Fibroblast of mammary gland (primary cell): ENCODE measurements at regions not wholly inside any gene's neighbourhood (a gene's known extent, or its start where the extent isn't known, plus 50 kb on each side); places are given as distances from the start of the nearest gene placed in this dataset.

Experiments used
- DNase-seq: peaks from one replicate; pipeline ENCODE4 v3.0.0-alpha.2; 2010; ENCODE audit warnings: low read depth
- H3K4me3 ChIP-seq: 2 replicates; pipeline ENCODE4 v1.5.1; 2011; ENCODE audit warnings: low read depth, mild to moderate bottlenecking, low read length, moderate library complexity; ENCODE audit not compliant: control insufficient read depth
- TF ChIP-seq, protein P1 (sequence below): conservative IDR thresholded peaks from 2 replicates; pipeline ENCODE4 v1.5.1; 2011; ENCODE audit warnings: low read depth, low read length, inconsistent platforms; ENCODE audit not compliant: control insufficient read depth, insufficient read depth

- H3K4me3 ChIP-seq: no peak overlapping the region
- no peak for DNase-seq
- TF ChIP-seq, protein P1, sequence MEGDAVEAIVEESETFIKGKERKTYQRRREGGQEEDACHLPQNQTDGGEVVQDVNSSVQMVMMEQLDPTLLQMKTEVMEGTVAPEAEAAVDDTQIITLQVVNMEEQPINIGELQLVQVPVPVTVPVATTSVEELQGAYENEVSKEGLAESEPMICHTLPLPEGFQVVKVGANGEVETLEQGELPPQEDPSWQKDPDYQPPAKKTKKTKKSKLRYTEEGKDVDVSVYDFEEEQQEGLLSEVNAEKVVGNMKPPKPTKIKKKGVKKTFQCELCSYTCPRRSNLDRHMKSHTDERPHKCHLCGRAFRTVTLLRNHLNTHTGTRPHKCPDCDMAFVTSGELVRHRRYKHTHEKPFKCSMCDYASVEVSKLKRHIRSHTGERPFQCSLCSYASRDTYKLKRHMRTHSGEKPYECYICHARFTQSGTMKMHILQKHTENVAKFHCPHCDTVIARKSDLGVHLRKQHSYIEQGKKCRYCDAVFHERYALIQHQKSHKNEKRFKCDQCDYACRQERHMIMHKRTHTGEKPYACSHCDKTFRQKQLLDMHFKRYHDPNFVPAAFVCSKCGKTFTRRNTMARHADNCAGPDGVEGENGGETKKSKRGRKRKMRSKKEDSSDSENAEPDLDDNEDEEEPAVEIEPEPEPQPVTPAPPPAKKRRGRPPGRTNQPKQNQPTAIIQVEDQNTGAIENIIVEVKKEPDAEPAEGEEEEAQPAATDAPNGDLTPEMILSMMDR: no peak
Measured at GRCh38 chr1:228685081-228685660, 50.1 kb upstream of the RHOU start.
